ENCODE measurements at regions not wholly inside any gene's neighbourhood (a gene's known extent, or its start where the extent isn't known, plus 50 kb on each side); places are given as distances from the start of the nearest gene placed in this dataset.
A peak's percentile ranks its signal among the peaks of the same experiment; 100 is the strongest.
"Not testable (repeated sequence)": the region's sequence is repeated elsewhere in the genome, so short reads cannot be mapped to it uniquely, and the experiment has no call there.

DNA sequence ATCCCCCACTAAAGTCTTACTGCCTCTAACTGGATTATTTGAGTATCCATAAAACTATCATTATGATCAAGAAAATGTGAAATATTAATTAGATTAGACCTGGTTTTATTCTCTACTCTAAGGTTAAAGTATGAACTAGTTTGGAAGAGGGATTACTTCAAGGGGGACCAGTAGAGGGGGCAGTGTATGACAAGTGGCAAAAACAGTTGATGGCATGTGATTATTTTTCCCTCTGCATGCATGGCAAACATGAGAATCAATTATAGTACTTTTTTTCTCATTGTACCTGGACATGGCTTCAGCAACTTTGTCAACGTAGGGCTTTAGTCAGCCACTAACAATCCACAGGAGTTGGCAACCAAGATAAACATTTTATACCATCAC, 145.0 kb upstream of the SLC38A2 start:
- peak overlapping the region in 8 of 10 donors; percentile 19 to 91 (median 58) for H3K27ac Mint-ChIP-seq
- H3K4me1 Mint-ChIP-seq, result peaks cover 41 to 76% (median 58%) of the 10 kb centered on the region in 4 donors
- DNase-seq (peak in 2 of 10 donors; percentile 7 to 11), ATAC-seq (peak in 1 of 2 donors; percentile 42)
- POLR2A ChIA-PET, result interaction anchor here (0.6 kb wide), 1 partner anchor 72 kb away, joined by 5 read pairs; no protein-coding TSS in a partner anchor
- no peaks in the 10 kb centered on the region for H3K9me3 Mint-ChIP-seq
- no peaks in the 10 kb centered on the region for H3K27me3 Mint-ChIP-seq
- H3K36me3 Mint-ChIP-seq, result no peaks in the 10 kb centered on the region
- H3K4me3 Mint-ChIP-seq, result peak overlapping the region in 6 of 10 donors; percentile 27 to 47 (median 40)

DNA sequence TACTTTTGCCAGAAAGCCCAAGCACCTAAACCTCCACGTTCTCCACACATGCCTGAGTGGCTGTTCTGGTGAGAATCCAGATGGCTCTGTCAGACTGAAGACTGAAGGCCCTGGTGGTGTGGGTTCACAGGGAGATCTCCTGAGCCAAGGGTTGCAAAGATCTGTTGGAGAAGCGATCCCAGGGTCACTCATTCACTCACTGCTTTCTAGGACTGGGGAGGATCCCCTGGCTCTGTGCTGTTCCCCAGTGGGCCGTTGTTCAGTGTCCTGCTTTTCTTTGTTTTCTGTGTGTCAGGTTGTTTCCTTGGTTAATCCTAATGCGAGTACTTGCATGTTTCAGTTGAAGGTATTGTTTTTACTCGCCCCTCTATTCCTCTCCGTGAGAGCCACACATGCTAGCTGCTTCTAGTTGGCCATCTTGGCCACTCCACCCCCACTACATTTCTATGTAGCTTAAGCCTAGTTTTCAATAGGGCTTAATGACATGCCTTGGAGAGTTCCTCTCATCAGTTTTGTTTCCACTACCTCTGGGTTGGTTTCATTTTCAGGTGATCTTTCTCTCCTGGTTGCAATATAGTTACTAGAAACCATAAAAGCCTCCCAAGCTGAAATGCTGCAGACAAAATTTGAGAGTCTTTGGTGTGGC, 144.5 kb upstream of the SLC38A2 start:
- H3K36me3 Mint-ChIP-seq, result no peaks in the 10 kb centered on the region
- peaks cover 42 to 76% (median 58%) of the 10 kb centered on the region in 4 donors for H3K4me1 Mint-ChIP-seq
- DNase-seq (peak in 2 of 10 donors; percentile 2 to 25), ATAC-seq (peak in 1 of 2 donors; percentile 61)
- POLR2A ChIA-PET, result interaction anchor here (0.6 kb wide), 1 partner anchor 72 kb away, joined by 5 read pairs; no protein-coding TSS in a partner anchor
- no peaks in the 10 kb centered on the region for H3K27me3 Mint-ChIP-seq
- peak overlapping the region in 8 of 10 donors; percentile 8 to 47 (median 35) for H3K4me3 Mint-ChIP-seq
- H3K27ac Mint-ChIP-seq, result peak overlapping the region; percentile 19 to 91 (median 52)
- no peaks in the 10 kb centered on the region for H3K9me3 Mint-ChIP-seq

DNA sequence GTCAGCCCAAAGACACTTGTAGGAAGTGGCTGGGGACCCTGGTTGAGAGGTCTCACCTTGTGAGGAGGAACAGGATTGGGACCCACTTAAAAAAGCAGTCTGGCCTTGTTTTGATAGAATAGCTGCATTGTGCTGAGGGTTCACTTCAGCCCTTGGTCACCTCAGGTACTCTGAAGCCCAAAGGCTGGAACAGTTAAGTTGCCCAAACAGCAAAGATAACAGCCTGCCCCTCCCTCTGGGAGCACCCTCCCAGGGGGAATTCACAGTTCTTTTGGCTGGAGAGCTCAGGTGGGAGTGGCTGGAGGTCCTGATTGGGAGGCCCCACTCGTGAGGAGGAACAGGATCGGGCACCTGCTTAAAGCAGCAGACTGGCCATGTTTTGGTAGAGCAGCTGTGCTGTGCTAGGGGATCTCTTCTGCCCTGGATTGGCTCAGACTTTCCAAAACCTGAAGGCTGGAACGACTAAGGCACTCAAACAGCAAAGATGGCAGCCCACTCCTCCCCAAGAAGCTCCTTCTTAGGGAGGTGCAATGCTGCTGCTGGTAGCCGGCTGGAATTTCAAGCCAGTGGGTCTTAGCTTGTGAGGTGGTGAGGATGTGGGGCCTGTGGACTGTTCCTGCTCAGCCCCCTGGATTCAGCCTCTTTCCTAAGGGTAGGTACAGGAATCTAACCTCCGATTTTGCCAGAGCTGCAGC, 143.8 kb upstream of the SLC38A2 start:
- H3K4me1 Mint-ChIP-seq, result peaks cover 44 to 72% (median 55%) of the 10 kb centered on the region in 4 donors
- no peaks in the 10 kb centered on the region for H3K27me3 Mint-ChIP-seq
- DNase-seq, result no peak
- H3K4me3 Mint-ChIP-seq, result no peak overlapping the region
- peak overlapping the region in 2 of 10 donors; percentile 27 to 91 for H3K27ac Mint-ChIP-seq
- ATAC-seq, result no peak
- H3K9me3 Mint-ChIP-seq, result peaks cover 0 to under 1% (median 0%) of the 10 kb centered on the region in 9 donors
- H3K36me3 Mint-ChIP-seq, result no peaks in the 10 kb centered on the region
- POLR2A ChIA-PET, result no interaction called here

DNA sequence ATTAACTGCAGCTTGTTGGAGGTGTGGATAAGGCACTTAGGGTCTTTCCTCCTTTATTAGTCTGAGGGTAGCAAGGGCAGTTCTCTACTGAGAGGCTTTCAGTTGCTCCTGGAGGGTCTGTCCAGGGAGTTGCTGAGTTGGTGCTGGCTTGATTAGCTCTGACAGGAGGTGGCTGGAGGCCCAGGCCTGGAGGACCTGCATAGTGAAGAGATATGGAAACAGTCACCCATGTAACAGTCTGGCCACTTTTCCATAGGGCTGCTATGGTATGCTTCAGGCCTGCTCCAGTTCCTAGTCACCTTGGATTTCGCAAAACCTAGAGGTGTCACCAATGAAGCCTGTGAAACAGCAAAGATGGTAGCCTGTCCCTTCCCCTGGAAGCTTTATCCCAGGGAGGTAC, 143.3 kb upstream of the SLC38A2 start:
- H3K27ac Mint-ChIP-seq, result peak overlapping the region in 2 of 10 donors; percentile 17 to 51
- H3K9me3 Mint-ChIP-seq, result peaks cover 0 to 6% (median 3%) of the 10 kb centered on the region in 9 donors
- H3K27me3 Mint-ChIP-seq, result no peaks in the 10 kb centered on the region
- peaks cover 44 to 67% (median 53%) of the 10 kb centered on the region in 4 donors for H3K4me1 Mint-ChIP-seq
- POLR2A ChIA-PET, result no interaction called here
- H3K4me3 Mint-ChIP-seq, result no peak overlapping the region
- ATAC-seq (no peak), DNase-seq (no peak)
- peaks cover 0 to 5% (median under 1%) of the 10 kb centered on the region in 3 donors for H3K36me3 Mint-ChIP-seq

DNA sequence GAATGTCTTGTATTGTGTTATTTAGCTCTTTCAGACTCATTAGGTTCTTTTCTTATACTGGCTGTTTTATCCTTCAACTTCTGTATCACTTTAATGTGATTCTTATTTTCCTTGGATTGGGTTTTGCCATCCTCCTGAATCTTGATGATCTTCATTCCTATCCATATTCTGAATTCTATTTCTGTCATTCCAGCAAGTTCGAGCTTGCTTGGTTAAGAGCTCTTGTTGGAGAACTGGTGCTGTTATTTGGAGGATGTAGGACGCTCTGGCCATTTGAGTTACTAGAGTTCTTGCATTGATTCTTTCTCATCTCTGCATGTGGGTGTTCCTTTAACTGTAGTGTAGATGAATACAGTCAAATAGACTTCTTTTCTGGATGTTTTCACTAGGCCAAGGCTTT, 142.3 kb upstream of the SLC38A2 start:
- peak overlapping the region in 6 of 10 donors; percentile 3 to 88 (median 50) for H3K27ac Mint-ChIP-seq
- H3K27me3 Mint-ChIP-seq, result no peaks in the 10 kb centered on the region
- peak overlapping the region in 2 of 10 donors; percentile 17 to 27 for H3K4me3 Mint-ChIP-seq
- peaks cover 44 to 62% (median 51%) of the 10 kb centered on the region in 4 donors for H3K4me1 Mint-ChIP-seq
- POLR2A ChIA-PET, result interaction anchor here (1.3 kb wide), 1 partner anchor 9 kb away, joined by 6 read pairs; no protein-coding TSS in a partner anchor
- peaks cover 0 to 9% (median 7%) of the 10 kb centered on the region in 3 donors for H3K36me3 Mint-ChIP-seq
- H3K9me3 Mint-ChIP-seq, result peaks cover 0 to 15% (median 5%) of the 10 kb centered on the region in 9 donors
- no peak for ATAC-seq
- DNase-seq, result no peak

DNA sequence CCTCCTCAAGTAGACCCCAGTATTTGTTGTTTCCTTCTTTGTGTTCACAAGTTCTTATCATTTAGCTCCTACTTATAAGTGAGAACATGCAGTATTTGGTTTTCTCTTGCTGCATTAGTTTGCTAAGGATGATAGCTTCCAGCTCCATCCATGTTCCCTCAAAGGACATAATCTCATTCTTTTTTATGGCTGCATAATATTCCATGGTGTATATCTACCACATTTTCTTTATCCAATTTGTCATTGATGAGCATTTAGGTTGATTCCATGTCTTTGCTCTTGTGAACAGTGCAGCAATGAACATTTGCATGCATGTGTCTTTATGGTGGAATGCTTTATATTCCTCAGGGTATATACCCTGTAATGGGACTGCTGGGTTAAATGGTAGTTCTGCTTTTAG, 137.7 kb upstream of the SLC38A2 start:
- peaks cover 34 to 40% (median 36%) of the 10 kb centered on the region in 4 donors for H3K4me1 Mint-ChIP-seq
- H3K27me3 Mint-ChIP-seq, POLR2A ChIA-PET, H3K4me3 Mint-ChIP-seq, ATAC-seq, DNase-seq: not testable (repeated sequence)
- peak overlapping the region in 1 of 10 donors; percentile 31 for H3K27ac Mint-ChIP-seq
- peaks cover 0 to 47% (median 22%) of the 10 kb centered on the region in 9 donors for H3K9me3 Mint-ChIP-seq
- peaks cover 10 to 45% (median 31%) of the 10 kb centered on the region in 3 donors for H3K36me3 Mint-ChIP-seq

DNA sequence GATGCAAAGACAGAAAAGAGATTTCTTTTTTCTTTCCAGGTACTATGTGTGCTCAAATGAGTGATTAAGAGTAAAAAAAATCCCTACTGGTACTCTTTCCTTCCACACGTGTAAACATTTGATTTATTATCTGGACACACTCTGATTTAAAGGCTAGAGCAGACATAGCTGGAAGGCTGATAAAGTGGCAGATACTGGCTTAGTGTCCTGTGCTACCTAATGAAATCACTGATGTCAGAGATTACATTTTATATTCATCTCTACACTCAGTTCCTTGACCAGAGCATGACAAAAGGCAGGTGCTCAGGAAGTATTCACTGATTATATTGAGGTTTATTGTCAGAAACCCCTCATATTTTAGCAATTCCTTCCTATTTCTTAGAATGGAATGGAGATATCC, 136.6 kb upstream of the SLC38A2 start:
- Mint-ChIP-seq H3K27me3 (no peaks in the 10 kb centered on the region), H3K4me1 (peaks cover 23 to 31% (median 27%) of the 10 kb centered on the region in 4 donors), H3K9me3 (peaks cover 5 to 50% (median 26%) of the 10 kb centered on the region in 9 donors), H3K27ac (no peak overlapping the region), H3K36me3 (peaks cover 10 to 54% (median 35%) of the 10 kb centered on the region in 3 donors), H3K4me3 (no peak overlapping the region)
- no peak for DNase-seq
- POLR2A ChIA-PET, result no interaction called here
- ATAC-seq, result no peak

DNA sequence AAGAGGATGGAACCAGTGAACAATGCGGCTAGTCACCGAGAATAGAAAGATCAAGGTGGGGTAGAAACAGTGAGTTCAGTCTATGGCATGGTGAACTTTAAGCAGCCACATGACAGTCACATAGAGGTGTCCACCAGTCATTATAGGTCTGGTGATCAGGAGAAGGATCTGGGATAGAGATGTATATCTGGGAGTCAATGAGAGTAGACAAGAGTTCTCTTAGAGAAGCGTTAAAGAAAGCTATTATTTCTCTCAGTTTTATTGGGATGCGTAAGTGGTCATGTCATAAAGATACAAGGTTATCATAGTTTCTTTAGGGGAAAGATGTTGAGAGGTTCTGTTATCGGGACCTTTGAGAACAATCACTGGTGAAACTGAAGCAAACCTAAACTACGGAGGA, 136.1 kb upstream of the SLC38A2 start:
- Mint-ChIP-seq H3K4me3 (no peak overlapping the region), H3K27ac (no peak overlapping the region), H3K4me1 (peaks cover 18 to 26% (median 22%) of the 10 kb centered on the region in 4 donors), H3K36me3 (peaks cover 10 to 57% (median 35%) of the 10 kb centered on the region in 3 donors), H3K9me3 (peaks cover 5 to 53% (median 26%) of the 10 kb centered on the region in 9 donors), H3K27me3 (no peaks in the 10 kb centered on the region)
- ATAC-seq (no peak), DNase-seq (no peak)
- POLR2A ChIA-PET, result no interaction called here

DNA sequence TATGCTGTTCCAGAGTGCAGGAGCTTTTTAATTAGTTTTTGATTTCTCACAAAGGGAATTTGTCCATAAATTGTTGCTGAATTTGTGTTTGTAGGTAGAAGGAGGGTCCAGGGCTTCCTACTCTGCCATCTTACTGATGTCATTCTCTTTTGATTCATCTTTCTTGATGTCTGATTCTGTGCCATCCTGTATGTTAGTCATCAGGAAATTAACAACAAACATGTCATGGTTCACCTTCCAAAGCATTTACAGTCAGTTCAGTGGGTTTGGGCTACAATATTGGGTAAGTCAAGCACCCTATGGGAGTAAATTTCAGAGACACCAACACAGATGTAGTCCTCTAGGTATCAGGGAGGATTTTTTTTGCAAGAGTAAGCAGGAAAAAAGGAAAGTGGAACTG, 135.2 kb upstream of the SLC38A2 start:
- Mint-ChIP-seq H3K9me3 (peaks cover 13 to 62% (median 31%) of the 10 kb centered on the region in 9 donors), H3K4me1 (peaks cover 9 to 18% (median 14%) of the 10 kb centered on the region in 4 donors), H3K27me3 (no peaks in the 10 kb centered on the region), H3K4me3 (no peak overlapping the region), H3K36me3 (peaks cover 10 to 64% (median 44%) of the 10 kb centered on the region in 3 donors), H3K27ac (peak overlapping the region in 1 of 10 donors; percentile 68)
- POLR2A ChIA-PET, result no interaction called here
- ATAC-seq (no peak), DNase-seq (no peak)

DNA sequence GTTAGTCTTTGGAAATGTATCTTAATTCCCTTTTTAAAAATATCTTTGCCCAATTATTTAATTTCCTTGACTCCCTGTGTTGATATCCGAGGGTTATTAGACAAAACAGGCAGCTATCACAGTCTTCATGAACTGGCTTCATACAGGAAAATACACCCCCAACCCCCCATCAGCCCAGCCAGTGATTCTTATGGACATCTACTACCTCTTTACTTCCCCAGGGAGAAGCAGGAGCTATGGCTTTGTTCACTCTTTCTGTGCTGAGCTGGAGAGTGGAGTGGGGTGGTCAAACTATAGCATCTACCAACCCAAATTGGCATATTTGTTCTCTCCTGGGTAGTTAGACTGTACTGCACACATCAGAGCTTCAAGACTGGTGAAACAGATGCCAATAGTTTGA, 134.4 kb upstream of the SLC38A2 start:
- Mint-ChIP-seq H3K27me3 (no peaks in the 10 kb centered on the region), H3K27ac (no peak overlapping the region), H3K4me1 (peaks cover under 1 to 10% (median 6%) of the 10 kb centered on the region in 4 donors), H3K9me3 (peaks cover 18 to 70% (median 38%) of the 10 kb centered on the region in 9 donors), H3K4me3 (no peak overlapping the region), H3K36me3 (peaks cover 10 to 68% (median 49%) of the 10 kb centered on the region in 3 donors)
- POLR2A ChIA-PET, result no interaction called here
- no peak for ATAC-seq
- no peak for DNase-seq

DNA sequence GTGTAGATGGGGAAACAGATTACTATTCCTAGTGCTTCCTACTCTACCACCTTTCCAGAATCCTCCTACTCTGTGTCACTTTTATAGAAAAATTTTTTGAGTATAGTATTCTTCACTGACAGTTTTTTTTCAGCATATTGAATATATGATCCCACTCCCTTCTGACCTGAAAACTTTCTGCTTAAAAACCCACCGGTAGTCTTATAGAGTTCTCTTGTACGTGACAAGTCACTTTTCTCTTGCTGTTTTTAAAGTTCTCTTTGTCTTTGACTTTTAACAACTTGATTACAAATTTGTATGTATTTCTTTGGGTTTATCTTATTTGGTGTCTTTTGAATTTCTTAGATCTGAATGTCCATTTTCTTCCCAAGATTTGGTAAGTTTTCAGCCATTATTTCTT, 133.6 kb upstream of the SLC38A2 start:
- Mint-ChIP-seq H3K27me3 (no peaks in the 10 kb centered on the region), H3K4me1 (peaks cover 0 to 7% (median 3%) of the 10 kb centered on the region in 4 donors), H3K9me3 (peaks cover 23 to 74% (median 38%) of the 10 kb centered on the region in 9 donors), H3K4me3 (no peak overlapping the region), H3K36me3 (peaks cover 10 to 74% (median 47%) of the 10 kb centered on the region in 3 donors), H3K27ac (no peak overlapping the region)
- DNase-seq, result no peak
- ATAC-seq, result no peak
- POLR2A ChIA-PET, result no interaction called here

DNA sequence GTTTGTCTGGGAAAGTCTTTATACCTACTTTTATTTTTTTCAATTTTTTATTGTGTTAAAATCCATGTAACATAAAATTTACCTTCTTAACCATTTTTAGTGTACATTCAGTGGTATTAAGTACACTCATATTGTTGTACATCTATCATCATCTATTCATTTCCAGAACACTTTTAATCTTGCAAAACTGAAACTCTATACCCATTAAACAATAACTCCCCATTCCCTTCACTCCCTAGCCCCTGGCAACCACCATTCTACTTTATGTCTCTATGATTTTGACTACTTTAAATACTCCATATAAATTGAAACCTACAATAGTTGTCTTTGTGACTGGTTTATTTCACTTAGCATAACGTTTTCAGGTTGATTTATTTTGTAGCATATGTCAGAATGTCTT, 131.9 kb upstream of the SLC38A2 start:
- POLR2A ChIA-PET, result no interaction called here
- Mint-ChIP-seq H3K4me3 (no peak overlapping the region), H3K9me3 (peaks cover 23 to 57% (median 36%) of the 10 kb centered on the region in 9 donors), H3K36me3 (peaks cover 10 to 67% (median 41%) of the 10 kb centered on the region in 3 donors), H3K4me1 (peaks cover 0 to 9% (median 4%) of the 10 kb centered on the region in 4 donors), H3K27me3 (no peaks in the 10 kb centered on the region), H3K27ac (no peak overlapping the region)
- DNase-seq, result no peak
- no peak for ATAC-seq

All from naive thymus-derived CD8-positive, alpha-beta T cell (primary cell).